ENCODE measurements at regions not wholly inside any gene's neighbourhood (a gene's known extent, or its start where the extent isn't known, plus 50 kb on each side); places are given as distances from the start of the nearest gene placed in this dataset.

DNA sequence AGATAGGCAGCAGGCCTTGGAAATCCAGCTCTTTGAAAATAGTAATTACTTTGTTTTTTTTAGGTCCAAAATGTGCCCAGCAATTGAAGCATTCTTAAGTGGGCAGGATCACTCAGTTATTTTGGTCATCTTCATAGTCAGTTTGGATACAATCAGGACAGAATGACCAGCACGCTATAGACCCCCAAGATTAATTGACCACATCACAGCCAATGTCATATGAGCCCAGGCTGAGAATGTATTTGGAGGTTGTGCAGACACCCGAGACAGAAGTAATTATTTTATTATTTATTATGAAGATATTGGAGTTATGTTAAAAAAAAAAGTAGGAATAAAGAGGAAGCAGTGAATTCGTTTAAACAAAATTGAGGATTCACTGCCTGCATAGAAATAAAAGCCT, 93.3 kb upstream of the PFKP start:
- H3K4me3 ChIP-seq (ENCODE audit: low read depth, low read length) = no peak overlapping the region
- TF ChIP-seq, protein P1, sequence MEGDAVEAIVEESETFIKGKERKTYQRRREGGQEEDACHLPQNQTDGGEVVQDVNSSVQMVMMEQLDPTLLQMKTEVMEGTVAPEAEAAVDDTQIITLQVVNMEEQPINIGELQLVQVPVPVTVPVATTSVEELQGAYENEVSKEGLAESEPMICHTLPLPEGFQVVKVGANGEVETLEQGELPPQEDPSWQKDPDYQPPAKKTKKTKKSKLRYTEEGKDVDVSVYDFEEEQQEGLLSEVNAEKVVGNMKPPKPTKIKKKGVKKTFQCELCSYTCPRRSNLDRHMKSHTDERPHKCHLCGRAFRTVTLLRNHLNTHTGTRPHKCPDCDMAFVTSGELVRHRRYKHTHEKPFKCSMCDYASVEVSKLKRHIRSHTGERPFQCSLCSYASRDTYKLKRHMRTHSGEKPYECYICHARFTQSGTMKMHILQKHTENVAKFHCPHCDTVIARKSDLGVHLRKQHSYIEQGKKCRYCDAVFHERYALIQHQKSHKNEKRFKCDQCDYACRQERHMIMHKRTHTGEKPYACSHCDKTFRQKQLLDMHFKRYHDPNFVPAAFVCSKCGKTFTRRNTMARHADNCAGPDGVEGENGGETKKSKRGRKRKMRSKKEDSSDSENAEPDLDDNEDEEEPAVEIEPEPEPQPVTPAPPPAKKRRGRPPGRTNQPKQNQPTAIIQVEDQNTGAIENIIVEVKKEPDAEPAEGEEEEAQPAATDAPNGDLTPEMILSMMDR (IDR thresholded peaks at IDR 0.05; ENCODE audit: low read depth, low read length) = no peak

DNA sequence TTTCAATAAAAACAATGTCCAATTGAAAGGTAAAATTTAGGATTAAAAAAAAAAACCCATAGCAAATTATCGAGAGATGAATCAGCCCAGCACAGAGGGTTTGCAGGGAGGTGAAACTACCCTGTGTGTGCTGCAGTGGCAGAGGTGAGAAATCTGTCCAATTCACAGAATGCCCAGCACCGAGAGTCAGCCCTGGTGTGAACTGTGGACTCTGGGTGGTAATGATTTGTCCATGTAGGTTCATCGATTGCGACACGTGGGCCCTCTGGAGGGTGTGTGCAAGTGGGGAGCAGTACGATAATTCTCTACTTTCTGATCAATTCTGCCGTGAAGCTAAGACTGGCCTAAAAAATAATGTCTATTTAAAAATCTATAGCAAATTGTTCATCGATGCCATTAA, 94.5 kb upstream of the PFKP start:
- no peak overlapping the region for H3K4me3 ChIP-seq (ENCODE audit: low read depth, low read length)
- TF ChIP-seq, protein P1 (IDR thresholded peaks at IDR 0.05; ENCODE audit: low read depth, low read length) = no peak

DNA sequence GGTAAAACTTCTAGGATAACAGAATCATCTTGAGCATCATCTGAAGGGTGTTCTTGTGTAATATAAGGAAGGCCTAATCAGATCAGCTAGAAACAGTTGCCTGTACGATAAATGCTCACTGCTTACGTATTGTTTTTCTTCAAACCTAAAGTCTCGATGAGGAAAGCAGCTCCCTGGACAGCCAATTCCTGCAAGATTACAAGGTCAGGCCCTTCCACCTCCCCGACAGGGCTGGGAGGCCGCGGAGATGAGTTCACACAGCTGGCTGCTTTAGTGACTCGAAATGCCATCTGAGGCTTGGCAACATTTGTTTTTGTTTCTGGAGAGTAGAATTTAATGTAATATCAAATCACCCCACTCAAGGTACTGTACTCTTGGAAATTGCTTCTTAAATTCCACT, 95.1 kb upstream of the PFKP start:
- TF ChIP-seq, protein P1 (IDR thresholded peaks at IDR 0.05; ENCODE audit: low read depth, low read length) = no peak

DNA sequence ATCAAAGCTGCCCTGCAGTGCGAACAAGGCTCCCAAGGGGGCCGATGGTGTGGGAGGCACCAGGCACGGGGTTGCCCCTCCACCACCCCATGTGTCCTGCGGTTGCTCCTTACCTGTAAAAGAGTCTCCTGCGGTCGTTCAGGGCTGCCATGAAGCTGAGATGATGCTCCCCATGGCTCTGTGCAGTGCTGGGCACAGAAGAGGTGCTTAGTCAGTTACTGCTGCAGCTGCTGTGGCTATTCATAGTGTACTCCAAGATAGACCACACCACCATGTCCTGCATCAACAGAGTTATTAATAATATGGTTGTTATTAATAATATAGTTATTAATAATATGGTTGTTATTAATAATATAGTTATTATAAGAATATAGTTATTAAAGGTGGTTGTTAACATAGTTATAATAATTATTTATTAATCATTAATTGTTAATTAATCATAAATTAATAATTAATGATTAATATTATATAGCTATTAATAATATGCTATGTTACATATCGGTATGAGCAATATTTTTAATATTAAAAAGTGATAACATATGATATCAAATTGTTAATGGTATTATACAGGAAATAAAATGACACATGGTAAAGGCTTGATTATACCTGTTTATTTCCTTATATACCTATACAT, 97.0 kb upstream of the PFKP start:
- H3K4me3 ChIP-seq (ENCODE audit: low read depth, low read length) = no peak overlapping the region
- TF ChIP-seq, protein P1 (IDR thresholded peaks at IDR 0.05; ENCODE audit: low read depth, low read length) = no peak

More for the DNA sequence above, 95.1 kb upstream of the PFKP start:
- no peak overlapping the region for H3K4me3 ChIP-seq (ENCODE audit: low read depth, low read length)

DNA sequence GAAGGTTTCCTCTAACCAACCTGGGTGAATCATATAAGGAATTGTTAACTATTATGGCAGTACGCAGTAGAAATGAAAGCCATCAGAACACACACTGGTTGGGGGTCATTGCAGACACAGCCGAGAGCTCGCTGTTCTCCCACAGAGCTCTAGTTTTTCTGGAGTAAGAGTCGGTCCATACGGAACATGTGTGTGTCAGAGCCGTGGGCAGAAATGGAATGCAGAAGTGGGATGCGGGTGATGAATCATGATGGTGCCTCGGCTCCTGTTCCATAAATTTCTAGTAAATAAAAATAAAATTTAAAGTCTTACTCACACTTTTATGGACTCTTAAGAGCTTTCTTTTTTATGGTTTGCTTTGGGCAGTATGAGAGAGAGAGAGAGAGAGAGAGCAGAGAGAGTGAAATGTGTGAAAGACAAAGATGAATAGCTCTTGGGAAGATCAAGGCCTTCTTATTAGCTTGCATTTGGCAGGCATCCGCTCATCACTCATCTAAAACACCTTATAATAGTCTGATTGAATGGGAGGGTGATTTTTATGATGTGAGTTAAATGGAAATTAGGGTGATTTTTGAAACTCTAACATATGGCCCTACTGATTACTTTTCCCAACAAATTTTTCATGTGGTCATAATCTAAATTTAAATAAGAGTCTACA, 98.8 kb upstream of the PFKP start:
- TF ChIP-seq, protein P1 (IDR thresholded peaks at IDR 0.05; ENCODE audit: low read depth, low read length) = no peak
- H3K4me3 ChIP-seq (ENCODE audit: low read depth, low read length) = no peak overlapping the region

DNA sequence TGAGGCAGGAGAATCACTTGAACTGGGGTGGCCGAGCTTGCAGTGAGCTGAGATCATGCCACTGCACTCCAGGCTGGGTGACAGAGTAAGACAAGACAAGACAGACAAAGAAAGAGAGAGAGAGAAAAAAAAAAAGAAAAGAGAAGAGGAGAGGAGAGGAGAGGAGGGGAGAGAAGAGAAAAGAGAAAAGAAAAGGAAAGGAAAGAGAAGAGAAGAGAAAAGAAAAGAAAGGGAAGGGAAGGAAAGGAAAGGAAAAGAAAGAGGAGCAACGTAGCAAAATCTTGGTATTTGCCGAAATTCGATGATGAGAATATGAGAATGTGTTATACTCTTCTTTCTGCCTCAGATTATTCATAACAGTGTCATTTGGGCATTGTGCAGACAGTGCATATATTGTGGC, 101.2 kb upstream of the PFKP start:
- TF ChIP-seq, protein P1 (IDR thresholded peaks at IDR 0.05; ENCODE audit: low read depth, low read length) = no peak
- no peak overlapping the region for H3K4me3 ChIP-seq (ENCODE audit: low read depth, low read length)

DNA sequence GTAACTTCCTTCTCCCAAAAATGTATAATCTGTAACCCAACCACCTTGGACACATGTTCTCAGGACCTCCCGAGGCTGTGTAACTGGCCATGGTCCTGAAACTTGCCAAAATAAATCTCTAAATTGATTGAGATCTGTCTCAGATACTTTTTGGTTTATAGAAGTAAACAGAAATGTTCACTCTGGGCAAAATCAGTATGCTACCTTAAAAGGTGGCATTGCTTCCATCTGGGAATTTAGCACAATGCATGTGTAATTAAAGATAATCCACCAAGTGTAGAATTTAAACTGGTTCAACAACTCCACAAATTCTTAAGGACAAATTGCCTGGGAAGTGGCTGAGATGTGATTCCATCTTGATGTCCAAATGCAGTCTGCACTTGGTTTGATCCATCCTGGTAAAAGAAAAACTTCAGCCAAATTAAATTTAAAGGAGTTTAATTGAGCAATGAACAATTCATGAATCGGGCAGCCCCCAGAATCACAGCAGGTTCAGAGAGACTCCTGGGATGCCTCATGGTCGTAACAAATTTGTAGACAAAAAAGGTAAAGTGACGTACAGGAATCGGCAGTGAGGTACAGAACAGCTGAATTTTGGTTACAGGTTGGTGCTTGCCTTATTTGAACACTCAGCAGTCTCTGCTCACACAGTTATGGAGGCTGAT, 102.6 kb upstream of the PFKP start:
- TF ChIP-seq, protein P1 (IDR thresholded peaks at IDR 0.05; ENCODE audit: low read depth, low read length) = no peak

More for the DNA sequence above, 102.6 kb upstream of the PFKP start:
- H3K4me3 ChIP-seq (ENCODE audit: low read depth, low read length) = no peak overlapping the region

All from WI38 (cell line).